Astrocyte of the cerebellum (primary cell): ENCODE measurements at regions not wholly inside any gene's neighbourhood (a gene's known extent, or its start where the extent isn't known, plus 50 kb on each side); places are given as distances from the start of the nearest gene placed in this dataset.

Experiments used
- DNase-seq: peaks from one replicate; pipeline ENCODE4 v3.0.0-alpha.2; 2011; ENCODE audit warnings: low read depth
- H3K4me3 ChIP-seq: 2 replicates; pipeline ENCODE4 v1.5.1; 2011; ENCODE audit warnings: mild to moderate bottlenecking, low read depth, low read length, moderate library complexity
- CTCF ChIP-seq: IDR thresholded peaks from 2 replicates; pipeline ENCODE4 v1.5.1; 2012; ENCODE audit warnings: low read length, low read depth, moderate library complexity, mild to moderate bottlenecking; ENCODE audit errors: missing control alignments
- in situ Hi-C: cut with HindIII; loops from 2 replicates; pipeline ENCODE4 v1.10.0; 2017; ENCODE audit warnings: low sequenced_read_pairs

GRCh38 chr4:15130441-15130840 lies 128.2 kb downstream of the CPEB2 start:
- no peak for TF ChIP-seq CTCF

DNA sequence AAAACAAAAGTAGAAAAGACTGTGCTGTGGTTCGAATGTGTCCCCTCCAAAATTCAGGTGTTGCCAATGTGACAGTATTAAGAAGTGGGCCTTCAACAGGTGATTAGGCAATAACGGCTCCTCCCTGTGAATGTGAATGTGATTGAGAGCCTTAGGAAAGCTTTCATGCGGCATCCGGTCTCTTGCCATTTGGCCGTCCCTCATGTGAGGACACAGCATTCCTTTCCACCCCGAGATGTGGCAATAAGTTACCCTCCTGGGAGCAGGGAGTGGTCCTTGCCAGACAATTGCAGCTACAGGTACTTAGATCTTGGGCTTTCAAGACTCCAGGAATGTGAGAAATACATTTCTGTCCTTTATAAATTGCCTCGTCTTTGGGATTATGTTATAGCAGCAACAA lies 129.3 kb downstream of the CPEB2 start:
- no peak for TF ChIP-seq CTCF
- DNase-seq, result no peak
- in situ Hi-C loops, result no loop called here
- H3K4me3 ChIP-seq, result no peak overlapping the region

More at GRCh38 chr4:15130441-15130840, 128.2 kb downstream of the CPEB2 start:
- H3K4me3 ChIP-seq, result no peak overlapping the region
- in situ Hi-C loops, result no loop called here
- no peak for DNase-seq

GRCh38 chr4:15132739-15133138 lies 130.5 kb downstream of the CPEB2 start:
- no peak overlapping the region for H3K4me3 ChIP-seq
- TF ChIP-seq CTCF, result no peak
- no peak for DNase-seq
- in situ Hi-C loops, result no loop called here

DNA sequence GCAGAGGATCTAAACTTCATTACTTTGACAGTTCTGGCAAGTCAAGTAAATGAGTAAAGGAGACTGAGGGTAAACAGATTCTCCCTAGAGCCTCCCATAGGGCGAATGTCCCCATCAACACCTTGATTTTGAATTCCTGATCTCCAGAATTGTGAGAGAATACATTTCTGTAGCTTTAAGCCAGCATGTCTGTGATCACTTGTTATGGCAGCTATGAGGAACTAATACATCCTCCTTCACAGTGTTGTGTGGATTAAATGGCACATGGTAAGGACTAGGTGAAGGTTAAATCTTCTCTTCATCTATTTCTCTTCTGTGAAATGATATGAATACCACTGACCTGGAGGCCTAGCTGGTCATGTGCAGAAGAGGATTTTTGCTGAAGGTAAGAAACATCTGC lies 137.3 kb downstream of the CPEB2 start:
- in situ Hi-C loops, result no loop called here
- no peak overlapping the region for H3K4me3 ChIP-seq
- TF ChIP-seq CTCF, result no peak
- DNase-seq, result no peak

- no peak for DNase-seq
- in situ Hi-C loops, result no loop called here
- H3K4me3 ChIP-seq, result no peak overlapping the region
- TF ChIP-seq CTCF, result no peak
Observed at GRCh38 chr4:15142201-15142600, 139.9 kb downstream of the CPEB2 start.

GRCh38 chr4:15143551-15143950 lies 141.3 kb downstream of the CPEB2 start:
- in situ Hi-C loops, result no loop called here
- no peak for DNase-seq
- H3K4me3 ChIP-seq, result no peak overlapping the region
- TF ChIP-seq CTCF, result no peak
